ENCODE measurements at regions not wholly inside any gene's neighbourhood (a gene's known extent, or its start where the extent isn't known, plus 50 kb on each side); places are given as distances from the start of the nearest gene placed in this dataset.

- TF ChIP-seq POLR2AphosphoS5 (IDR thresholded peaks at IDR 0.05; ENCODE audit: borderline replicate concordance, low read depth, low read length) = no peak
- no peak for TF ChIP-seq FOXP2 (optimal IDR thresholded peaks at IDR 0.05; ENCODE audit: control extremely low read depth, extremely low read length, insufficient read depth)
Observed at GRCh38 chr17:12575641-12576040, 90.0 kb upstream of the MYOCD start.
